ENCODE measurements at regions not wholly inside any gene's neighbourhood (a gene's known extent, or its start where the extent isn't known, plus 50 kb on each side); places are given as distances from the start of the nearest gene placed in this dataset.
A peak's percentile ranks its signal among the peaks of the same experiment; 100 is the strongest.
"Not testable (repeated sequence)": the region's sequence is repeated elsewhere in the genome, so short reads cannot be mapped to it uniquely, and the experiment has no call there.

- no peak for DNase-seq (ENCODE audit: low read depth)
Measured at GRCh38 chr6:139962654-139963347, 588.4 kb upstream of the CITED2 start.

GRCh38 chr6:139961190-139961589 is 586.7 kb upstream of the CITED2 start:
- DNase-seq (ENCODE audit: low read depth) = no peak

GRCh38 chr6:139960671-139961070 is 586.2 kb upstream of the CITED2 start:
- no peak for DNase-seq (ENCODE audit: low read depth)

DNA sequence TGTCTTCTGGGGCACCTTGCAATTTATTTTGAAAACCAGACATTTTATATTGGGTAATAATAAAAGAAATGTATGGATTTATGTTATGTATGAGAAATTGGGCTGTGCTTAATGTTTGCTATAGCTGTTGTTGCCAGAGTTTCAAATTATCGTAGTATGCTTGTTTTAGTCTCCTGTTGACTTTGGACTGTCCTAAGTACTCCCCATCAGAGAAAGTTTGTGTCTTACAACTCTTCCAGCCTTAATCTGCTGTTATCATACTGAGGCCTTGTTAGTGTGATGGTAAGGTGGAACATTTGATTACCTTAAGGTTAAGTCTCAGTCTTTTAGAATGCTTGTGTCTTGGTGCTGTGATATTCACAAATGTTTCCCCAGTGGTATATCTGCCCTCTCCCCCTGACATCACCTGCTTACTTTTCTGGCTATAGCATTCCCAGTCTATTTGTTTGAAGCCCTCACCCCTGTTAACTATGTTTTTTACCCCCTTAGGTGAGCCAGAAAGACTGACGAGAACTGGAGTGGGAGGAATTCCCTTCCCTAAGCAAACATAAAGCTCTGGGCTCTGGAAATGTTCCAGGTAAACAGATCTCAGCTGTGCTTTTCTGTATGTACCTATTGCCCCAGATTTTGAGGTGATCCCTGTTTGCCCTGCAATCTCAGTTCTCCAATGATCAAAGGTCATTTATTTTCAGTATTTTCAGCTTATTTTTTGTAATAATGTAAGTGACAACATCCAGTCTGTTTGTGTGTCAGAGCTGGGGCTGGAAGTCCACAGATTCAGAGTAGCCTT is 581.1 kb upstream of the CITED2 start:
- no peak for DNase-seq (ENCODE audit: low read depth)

GRCh38 chr6:139954463-139955071 is 580.1 kb upstream of the CITED2 start:
- no peak for DNase-seq (ENCODE audit: low read depth)

GRCh38 chr6:139953780-139954179 is 579.3 kb upstream of the CITED2 start:
- DNase-seq (ENCODE audit: low read depth) = not testable (repeated sequence)

- DNase-seq (ENCODE audit: low read depth) = no peak
Measured at GRCh38 chr6:139951172-139951571, 576.7 kb upstream of the CITED2 start.

GRCh38 chr6:139944976-139945375 is 570.5 kb upstream of the CITED2 start:
- no peak for DNase-seq (ENCODE audit: low read depth)

DNA sequence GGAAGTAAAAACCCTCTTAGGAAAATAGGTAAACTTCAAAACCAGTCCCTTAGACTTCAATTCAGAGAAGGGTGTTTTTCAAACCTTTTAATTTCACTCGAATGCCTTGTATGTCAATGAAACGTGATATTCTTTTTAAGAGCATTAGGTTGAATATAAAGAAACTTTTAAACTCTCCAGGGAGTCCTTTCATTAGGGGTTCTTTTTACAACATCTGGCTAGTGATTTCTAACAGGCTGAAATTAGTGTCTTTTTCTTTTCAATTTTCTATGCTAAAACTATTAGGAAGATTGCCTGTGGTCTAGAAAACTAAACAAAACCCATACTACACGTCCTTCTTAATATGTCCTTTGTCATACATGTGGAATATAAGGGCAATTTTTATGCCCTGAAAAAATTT is 569.7 kb upstream of the CITED2 start:
- no peak for DNase-seq (ENCODE audit: low read depth)

DNA sequence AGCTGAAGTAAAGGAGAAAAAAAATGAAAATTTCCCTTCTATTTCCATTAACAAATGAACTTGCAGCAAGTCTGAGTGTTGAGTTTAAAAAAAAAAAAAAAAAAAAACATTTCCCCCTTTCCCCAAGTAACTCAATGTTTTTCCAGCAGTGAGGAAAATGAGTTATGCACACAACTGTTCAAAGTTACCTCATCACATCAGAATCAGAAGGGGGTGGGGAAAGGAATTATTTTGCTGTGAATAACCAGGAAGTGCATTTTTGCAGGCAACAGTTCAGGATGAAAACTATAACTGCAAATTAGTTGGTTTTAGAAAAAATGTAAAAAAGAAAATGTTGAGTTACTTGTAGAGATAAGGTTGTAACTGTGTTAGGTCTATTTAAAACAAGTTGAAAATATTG is 568.9 kb upstream of the CITED2 start:
- DNase-seq (ENCODE audit: low read depth) = peak; percentile 69

DNA sequence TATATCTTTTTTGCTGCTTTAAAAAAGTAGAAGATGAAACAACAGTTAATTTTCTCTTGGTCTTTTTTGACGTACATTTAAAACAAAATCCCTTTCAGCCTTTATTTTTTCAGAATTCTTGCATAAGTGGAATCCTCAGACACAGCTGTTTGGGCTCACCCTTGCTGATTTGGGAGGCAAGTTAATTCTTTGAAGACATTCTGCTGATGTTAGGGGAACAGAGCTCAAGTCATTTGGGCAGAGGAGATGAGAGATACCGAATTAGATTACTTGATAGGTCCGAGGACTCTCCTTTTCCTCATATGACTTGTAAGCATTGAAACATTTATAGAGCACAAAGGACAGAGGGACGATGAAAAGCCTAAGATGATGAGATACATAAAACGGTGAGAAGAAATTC is 567.9 kb upstream of the CITED2 start:
- no peak for DNase-seq (ENCODE audit: low read depth)

DNA sequence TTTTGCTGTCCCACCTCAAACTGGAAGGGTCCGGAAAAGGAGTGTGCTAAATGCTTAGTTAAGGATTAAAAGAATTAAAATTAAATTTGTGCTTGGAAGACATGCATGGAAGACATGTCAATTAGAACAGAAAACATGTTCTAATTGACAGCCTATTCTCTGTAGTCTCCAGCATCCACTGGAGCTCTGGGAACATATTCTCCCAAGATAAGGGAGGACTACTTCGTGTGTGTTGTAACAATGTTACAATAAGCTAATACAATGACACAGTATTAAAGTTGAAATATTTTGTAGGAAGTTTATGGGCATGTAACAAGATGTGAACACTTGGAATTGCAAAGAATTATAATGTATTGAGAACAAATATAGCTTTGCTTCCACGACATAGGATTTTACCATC is 567.4 kb upstream of the CITED2 start:
- no peak for DNase-seq (ENCODE audit: low read depth)

DNA sequence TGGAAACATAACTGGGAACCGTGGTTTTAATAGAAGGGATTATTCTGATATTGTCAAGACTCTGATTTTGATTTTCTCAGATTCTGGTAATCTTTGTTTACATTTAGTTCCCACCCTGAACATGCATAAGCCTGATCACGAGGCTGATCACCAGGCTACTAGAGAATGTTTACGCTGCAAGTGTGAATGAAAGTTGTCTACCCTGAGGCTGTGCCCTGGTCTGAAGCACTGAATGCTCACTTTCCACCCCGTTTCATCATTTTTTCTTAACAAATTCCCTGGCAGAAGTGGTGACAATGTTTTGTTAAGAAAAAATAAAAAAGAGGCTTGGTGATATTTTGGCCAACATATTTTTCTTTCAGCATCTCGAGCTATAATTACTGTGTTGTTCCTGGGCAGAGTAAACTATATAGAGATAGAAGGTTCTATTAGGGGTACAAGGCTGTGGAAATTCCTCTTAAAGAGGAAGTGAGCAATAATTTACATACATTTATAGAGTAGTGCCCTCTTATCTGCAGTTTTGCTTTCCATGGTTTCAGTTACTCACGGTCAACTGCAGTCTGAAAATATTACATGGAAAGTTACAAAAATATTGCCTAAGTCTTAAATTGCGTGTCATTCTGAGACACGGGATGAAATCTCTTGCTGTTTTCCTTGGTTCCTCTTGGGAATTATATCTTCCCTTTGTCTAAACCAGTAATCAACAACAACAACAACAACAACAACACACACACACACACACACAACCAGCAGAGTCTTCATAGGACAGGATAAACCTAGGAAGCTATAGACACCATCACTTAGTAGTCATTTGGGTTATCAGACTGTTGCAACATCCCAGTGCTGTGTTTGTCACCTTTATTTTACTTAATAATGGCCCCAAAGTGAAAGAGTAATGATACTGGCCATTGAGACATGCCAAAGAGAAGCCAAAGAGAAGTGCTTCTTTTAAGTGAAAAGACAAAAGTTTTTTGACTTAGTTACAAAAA is 566.6 kb upstream of the CITED2 start:
- DNase-seq (ENCODE audit: low read depth) = no peak

DNA sequence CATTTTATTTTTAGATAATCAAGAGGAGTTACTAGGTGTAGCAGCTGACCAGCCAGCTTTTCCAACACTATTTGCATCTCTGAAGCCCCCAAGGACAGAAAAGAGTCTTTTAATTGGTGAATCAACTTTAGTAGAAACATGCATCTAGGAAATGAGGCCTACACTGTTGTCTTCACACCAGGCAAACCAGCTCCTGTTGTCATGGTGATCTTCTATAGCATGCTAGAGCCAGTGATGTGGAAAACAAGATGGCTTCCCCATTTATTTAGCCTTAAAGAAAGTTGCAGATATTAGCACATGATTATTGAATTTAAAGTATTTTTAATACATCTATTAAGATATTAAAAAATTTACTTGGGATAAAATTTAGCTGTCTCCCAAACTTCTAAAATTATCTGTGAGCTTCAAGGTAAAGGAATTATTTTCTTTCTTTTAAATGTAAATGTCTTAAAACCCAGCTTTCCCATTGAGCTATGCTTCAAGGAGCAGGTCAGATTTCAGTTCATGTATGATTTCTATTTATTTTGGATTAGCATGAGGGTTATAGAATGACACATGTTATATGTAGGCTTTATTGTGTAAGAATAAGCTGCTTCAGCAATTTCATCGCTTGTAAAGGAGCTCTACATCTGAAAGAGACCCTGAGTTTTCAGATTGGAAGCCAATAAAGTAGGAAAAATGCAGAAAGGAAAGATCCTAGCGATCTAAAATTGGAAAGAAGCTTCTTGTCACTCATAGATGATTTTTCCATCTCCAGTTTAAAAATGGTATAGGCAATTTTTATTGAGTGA is 564.9 kb upstream of the CITED2 start:
- no peak for DNase-seq (ENCODE audit: low read depth)

GRCh38 chr6:139932671-139933070 is 558.2 kb upstream of the CITED2 start:
- no peak for DNase-seq (ENCODE audit: low read depth)

DNA sequence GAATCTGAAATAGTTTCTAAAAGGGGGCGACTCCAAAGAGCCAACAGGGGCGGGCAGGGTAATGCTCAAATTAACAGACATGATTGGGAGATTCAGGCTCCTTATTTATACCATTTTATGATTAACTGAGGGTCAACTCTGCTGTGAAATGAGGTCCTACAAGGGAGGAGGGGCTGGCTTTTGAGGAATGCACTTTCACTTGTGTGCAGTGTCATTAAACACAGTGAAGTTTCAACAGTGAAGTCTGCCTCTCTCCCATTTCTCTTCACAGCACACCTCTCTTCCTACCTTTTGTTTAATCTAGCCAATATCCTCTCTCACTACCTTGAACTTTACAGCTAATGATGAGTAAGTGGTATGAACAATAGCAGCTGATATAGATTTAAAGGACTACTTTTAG is 557.3 kb upstream of the CITED2 start:
- DNase-seq (ENCODE audit: low read depth) = no peak

- DNase-seq (ENCODE audit: low read depth) = no peak
Measured at GRCh38 chr6:139927742-139928305, 553.4 kb upstream of the CITED2 start.

DNA sequence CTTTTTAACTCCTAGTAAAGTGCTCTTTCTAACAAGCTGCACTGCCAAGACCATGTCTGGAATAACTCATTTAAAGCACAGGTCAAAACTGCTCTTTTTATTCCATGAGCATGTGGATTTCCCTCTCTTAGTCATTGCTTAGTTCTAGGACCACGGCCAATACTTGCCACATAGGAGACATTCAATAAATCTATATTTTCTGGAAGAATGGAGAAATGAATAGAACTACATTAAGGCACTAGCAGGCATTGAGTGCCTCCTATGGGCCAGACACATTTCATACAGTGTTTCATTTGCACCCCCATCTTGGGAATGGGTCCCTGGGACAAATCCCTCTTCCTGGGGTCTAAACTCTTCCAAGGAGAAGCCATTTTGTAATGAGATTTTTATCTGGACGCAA is 552.8 kb upstream of the CITED2 start:
- DNase-seq (ENCODE audit: low read depth) = peak; percentile 84

GRCh38 chr6:139926711-139927110 is 552.3 kb upstream of the CITED2 start:
- DNase-seq (ENCODE audit: low read depth) = no peak

- DNase-seq (ENCODE audit: low read depth) = peak; percentile 83
Measured at GRCh38 chr6:139925894-139926641, 551.6 kb upstream of the CITED2 start.
